Putamen (tissue), 1 donor: ENCODE measurements at regions not wholly inside any gene's neighbourhood (a gene's known extent, or its start where the extent isn't known, plus 50 kb on each side); places are given as distances from the start of the nearest gene placed in this dataset.
"Not testable (repeated sequence)": the region's sequence is repeated elsewhere in the genome, so short reads cannot be mapped to it uniquely, and the experiment has no call there.

Experiments
- DNase-seq: peaks from one replicate; pipeline ENCODE4 v3.0.0-alpha.2; 2016; ENCODE audit warnings: low spot score

DNA sequence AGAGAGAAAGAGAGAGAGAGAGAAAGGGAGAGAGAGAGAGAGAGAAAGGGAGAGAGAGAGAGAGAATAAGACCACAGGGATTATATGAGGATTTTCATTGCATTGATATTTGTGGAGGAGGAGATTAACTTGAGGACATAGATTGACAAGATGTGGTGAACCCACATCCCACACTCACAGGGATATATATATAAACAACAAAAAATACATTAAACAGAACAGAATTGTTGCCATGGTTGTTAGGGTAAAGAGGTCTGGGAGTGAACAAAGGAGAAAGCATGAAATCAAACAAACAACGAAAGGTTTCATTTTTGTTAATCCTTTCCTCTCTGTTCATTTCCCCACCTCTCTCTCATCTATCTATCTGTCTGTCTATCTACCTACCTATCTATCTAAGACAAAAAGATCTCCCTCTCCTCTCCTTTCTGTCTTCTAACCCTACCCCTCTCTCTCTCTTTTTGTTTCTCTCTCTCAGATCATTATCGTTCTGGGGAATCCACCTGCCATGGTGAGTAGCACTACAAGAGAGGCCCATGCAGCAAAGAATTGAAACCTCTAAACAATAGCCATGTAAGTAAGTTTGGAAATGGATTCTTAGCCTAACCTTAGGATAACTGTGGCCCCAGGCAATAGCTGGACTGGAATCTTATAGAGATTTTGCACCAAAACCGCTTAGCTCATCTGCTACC, 280.9 kb downstream of the RAP2B start:
- no peak for DNase-seq

DNA sequence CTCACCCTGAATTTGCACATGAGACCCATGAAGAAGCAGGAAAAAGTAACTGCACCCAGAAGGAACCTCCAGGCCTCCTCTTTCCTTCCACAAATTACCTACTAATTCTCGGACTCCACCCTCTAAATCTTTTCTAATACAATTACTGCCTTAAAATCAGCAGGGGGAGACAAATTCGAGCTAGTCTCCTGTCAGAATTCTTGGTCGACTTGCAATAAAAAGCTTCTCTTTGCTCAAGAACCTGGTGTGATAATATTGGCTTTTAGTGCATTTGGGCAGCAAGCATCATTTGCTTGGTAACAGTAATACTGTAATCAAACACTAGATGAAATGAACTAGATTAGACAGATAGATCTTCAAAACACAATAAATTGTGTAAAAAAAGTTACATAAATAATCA, 281.9 kb downstream of the RAP2B start:
- no peak for DNase-seq

DNA sequence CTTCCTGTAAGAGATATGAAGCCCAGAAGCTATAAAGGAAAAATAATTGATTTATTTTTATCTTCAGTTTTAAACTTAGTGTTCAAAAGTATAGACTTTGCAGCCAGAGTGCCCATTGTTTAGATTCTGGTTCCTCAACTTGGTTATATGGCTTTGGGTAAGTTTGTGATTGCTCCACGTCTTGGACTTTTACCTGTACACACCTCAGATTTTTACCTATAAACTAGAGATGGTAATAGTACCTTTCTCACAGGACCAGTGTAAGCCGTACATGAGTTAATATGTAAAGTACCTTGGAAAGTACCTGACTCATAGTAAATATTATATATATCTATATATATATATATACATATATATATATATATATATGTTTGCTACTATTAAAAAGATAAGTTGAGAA, 283.8 kb downstream of the RAP2B start:
- no peak for DNase-seq

- no peak for DNase-seq
Observed at GRCh38 chr3:153448151-153448829, 286.3 kb downstream of the RAP2B start.

- DNase-seq: no peak
Observed at GRCh38 chr3:153456833-153457545, 295.0 kb downstream of the RAP2B start.

DNA sequence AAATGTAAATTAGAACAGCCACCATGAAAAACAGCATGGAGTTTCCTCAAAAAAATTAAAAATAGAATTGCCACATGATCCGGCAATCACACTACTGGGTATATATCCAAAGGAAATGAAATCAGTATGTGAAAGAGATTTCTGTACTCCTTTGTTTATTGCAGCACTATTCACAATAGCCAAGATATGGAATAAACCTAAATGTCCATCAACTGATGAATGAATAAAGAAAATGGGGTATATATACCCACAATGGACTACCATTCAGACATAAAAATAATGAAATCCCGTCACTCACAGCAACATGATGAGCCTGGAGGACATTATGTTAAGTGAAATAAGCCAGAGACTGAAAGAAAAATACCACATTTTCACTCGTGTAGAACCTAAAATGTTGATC, 296.9 kb downstream of the RAP2B start:
- DNase-seq: no peak

GRCh38 chr3:153462545-153462944, 300.5 kb downstream of the RAP2B start:
- no peak for DNase-seq

GRCh38 chr3:153463895-153464294, 301.9 kb downstream of the RAP2B start:
- peak; percentile 8 for DNase-seq

GRCh38 chr3:153469162-153469561, 307.1 kb downstream of the RAP2B start:
- no peak for DNase-seq

GRCh38 chr3:153484842-153485241, 322.8 kb downstream of the RAP2B start:
- DNase-seq: no peak

GRCh38 chr3:153495422-153495821, 333.4 kb downstream of the RAP2B start:
- no peak for DNase-seq

DNA sequence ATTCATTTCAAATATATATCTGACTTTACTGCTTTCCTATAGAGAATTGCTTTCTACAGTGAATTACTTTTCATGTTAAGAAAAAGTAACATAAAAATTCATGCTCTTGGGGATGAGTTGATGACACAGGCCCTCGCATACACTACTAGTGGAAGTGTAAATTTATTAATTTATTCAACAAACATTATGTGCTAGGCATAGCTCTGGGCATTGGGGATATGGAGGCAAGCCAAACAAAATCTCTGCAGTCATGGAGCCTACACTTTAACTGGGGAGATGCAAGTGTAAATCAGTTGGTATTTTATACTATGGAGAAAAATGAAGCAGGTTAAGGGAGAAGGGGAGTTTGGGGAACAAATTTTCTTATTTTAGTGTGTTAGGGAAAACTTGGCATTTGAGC, 340.7 kb downstream of the RAP2B start:
- no peak for DNase-seq

DNA sequence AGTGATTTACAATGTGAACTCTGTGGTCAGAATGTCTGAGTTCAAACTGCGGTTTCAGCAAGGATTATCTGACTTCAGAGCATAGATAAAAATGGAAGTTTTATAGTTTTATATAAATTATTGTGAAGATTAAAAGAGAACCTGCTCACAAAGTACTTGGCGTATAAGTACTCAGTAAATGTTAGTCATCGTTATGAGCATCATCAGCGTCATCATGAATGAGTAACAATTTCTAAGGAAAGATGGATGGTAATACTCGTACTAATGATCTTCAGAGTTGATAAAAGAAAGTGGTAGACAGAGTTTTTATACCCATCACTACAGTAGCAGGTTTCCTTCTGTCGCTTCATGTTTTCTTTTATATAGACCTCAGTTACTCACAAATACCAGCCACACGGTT, 341.8 kb downstream of the RAP2B start:
- no peak for DNase-seq

- not testable (repeated sequence) for DNase-seq
Observed at GRCh38 chr3:153506205-153506604, 344.2 kb downstream of the RAP2B start.

- DNase-seq: not testable (repeated sequence)
Observed at GRCh38 chr3:153506686-153507085, 344.7 kb downstream of the RAP2B start.

- no peak for DNase-seq
Observed at GRCh38 chr3:153513236-153513635, 351.2 kb downstream of the RAP2B start.

DNA sequence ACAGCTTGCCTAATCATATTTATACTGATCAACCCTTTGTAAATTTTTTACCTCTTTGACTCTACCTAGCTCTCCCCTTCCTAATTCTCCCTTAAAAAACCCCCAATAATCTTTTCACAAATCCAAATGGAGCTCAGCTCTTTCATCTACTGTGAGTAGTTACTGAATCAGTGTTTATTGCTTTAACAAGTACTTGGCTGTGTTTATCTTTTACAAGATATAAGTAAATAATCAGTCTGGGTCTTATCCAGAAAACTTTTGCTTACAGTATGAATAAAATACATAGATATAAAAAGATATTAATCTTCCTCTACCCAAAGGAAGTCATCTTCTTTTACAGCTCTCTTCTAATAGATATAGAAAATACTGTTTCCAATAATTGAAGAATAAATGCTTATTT, 366.4 kb downstream of the RAP2B start:
- DNase-seq: no peak

DNA sequence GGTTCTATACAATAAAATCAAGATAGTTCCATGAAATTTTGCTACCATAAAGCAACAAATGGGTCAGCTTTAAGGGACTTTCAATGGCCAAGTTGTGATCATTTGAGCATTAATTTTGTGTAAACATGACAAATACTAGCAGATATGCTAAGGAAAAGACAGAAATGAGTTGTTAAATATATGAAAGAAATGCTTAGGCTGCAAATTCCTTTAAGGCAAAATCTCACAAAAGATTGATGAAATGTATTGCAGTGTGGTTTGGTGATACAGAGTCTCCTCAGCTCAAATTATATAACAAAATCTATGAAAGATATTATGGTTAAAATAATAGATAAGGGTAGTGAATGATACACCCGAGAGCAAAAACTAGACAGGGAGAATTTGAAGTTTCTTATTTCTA, 377.2 kb downstream of the RAP2B start:
- DNase-seq: no peak

- DNase-seq: no peak
Observed at GRCh38 chr3:153545471-153545870, 383.4 kb downstream of the RAP2B start.

- peak; percentile 12 for DNase-seq
Observed at GRCh38 chr3:153547970-153548369, 385.9 kb downstream of the RAP2B start.

- DNase-seq: not testable (repeated sequence)
Observed at GRCh38 chr3:153549686-153550085, 387.7 kb downstream of the RAP2B start.

GRCh38 chr3:153551536-153552285, 389.7 kb downstream of the RAP2B start:
- no peak for DNase-seq
